Liver (tissue), 8 donors: ENCODE measurements at regions not wholly inside any gene's neighbourhood (a gene's known extent, or its start where the extent isn't known, plus 50 kb on each side); places are given as distances from the start of the nearest gene placed in this dataset.

Experiments
- DNase-seq: peaks from one replicate; pipeline ENCODE4 v3.0.0-alpha.2; 2017; ENCODE audit warnings: low spot score
- H3K27ac ChIP-seq, 2 donors: one replicate each; pipeline ENCODE4 v1.7.0; 2013; ENCODE audit warnings: inconsistent platforms in 2 of 2, low read length in 2 of 2, control low read depth in 1 of 2, low read depth in 1 of 2, mild to moderate bottlenecking in 1 of 2
- H3K27me3 ChIP-seq, 4 donors: one replicate each; pipeline versions ENCODE4 v1.6.1 to v1.7.0; 2013; ENCODE audit warnings: low read length in 3 of 4, inconsistent platforms in 1 of 4, mild to moderate bottlenecking in 1 of 4, moderate library complexity in 1 of 4; ENCODE audit not compliant: control insufficient read depth in 4 of 4, insufficient read depth in 4 of 4
- H3K36me3 ChIP-seq, 4 donors: one replicate each; pipeline versions ENCODE4 v1.6.1 to v1.7.0; 2013; ENCODE audit warnings: low read length in 3 of 4, mild to moderate bottlenecking in 3 of 4, low read depth in 1 of 4, moderate library complexity in 1 of 4; ENCODE audit not compliant: control insufficient read depth in 4 of 4, insufficient read depth in 3 of 4
- H3K4me1 ChIP-seq, 4 donors: one replicate each; pipeline versions ENCODE4 v1.6.1 to v1.7.0; 2013; ENCODE audit warnings: low read length in 3 of 4, mild to moderate bottlenecking in 3 of 4, moderate library complexity in 1 of 4; ENCODE audit not compliant: control insufficient read depth in 4 of 4, insufficient read depth in 4 of 4
- H3K4me3 ChIP-seq, 3 donors: one replicate each; pipeline versions ENCODE4 v1.6.1 to v1.7.0; 2013; ENCODE audit warnings: low read length in 3 of 3, control low read depth in 1 of 3, low read depth in 1 of 3, mild to moderate bottlenecking in 1 of 3
- H3K9ac ChIP-seq, 2 donors: one replicate each; pipeline ENCODE4 v1.7.0; 2013; ENCODE audit warnings: low read length in 2 of 2, mild to moderate bottlenecking in 2 of 2, moderate library complexity in 2 of 2, control low read depth in 1 of 2, low read depth in 1 of 2
- H3K9me3 ChIP-seq, 4 donors: one replicate each; pipeline versions ENCODE4 v1.6.1 to v1.7.0; 2013; ENCODE audit warnings: low read length in 3 of 4; ENCODE audit not compliant: control insufficient read depth in 4 of 4
- EGR1 ChIP-seq, 2 donors: IDR thresholded peaks; 2 replicates each; pipeline ENCODE4 v1.6.1; 2016 to 2018; ENCODE audit warnings: antibody characterized with exemption in 2 of 2, low read depth in 2 of 2
- FOXA1 ChIP-seq: IDR thresholded peaks from 2 replicates; pipeline ENCODE4 v1.6.1; 2016; ENCODE audit warnings: antibody characterized with exemption
- GABPA ChIP-seq, 2 donors: IDR thresholded peaks in 1 of 2; conservative IDR thresholded peaks in 1 of 2; 2 replicates each; pipeline ENCODE4 v1.6.1; 2016; ENCODE audit warnings: antibody characterized with exemption in 2 of 2, mild to moderate bottlenecking in 1 of 2, moderate library complexity in 1 of 2
- HNF4A ChIP-seq, 2 donors: conservative IDR thresholded peaks; 2 replicates each; pipeline ENCODE4 v1.6.1; 2016; ENCODE audit warnings: antibody characterized with exemption in 2 of 2, mild to moderate bottlenecking in 2 of 2
- HNF4G ChIP-seq: IDR thresholded peaks from 2 replicates; pipeline ENCODE4 v1.6.1; 2016; ENCODE audit warnings: antibody characterized with exemption
- JUND ChIP-seq, 2 donors: IDR thresholded peaks; 2 replicates each; pipeline ENCODE4 v1.6.1; 2016; ENCODE audit warnings: antibody characterized with exemption in 2 of 2
- NR2F2 ChIP-seq: IDR thresholded peaks from 2 replicates; pipeline ENCODE4 v1.6.1; 2016; ENCODE audit warnings: antibody characterized with exemption
- RAD21 ChIP-seq, 2 donors: IDR thresholded peaks; 2 replicates each; pipeline ENCODE4 v1.6.1; 2016; ENCODE audit warnings: antibody characterized with exemption in 2 of 2, mild to moderate bottlenecking in 2 of 2
- RXRA ChIP-seq, 2 donors: IDR thresholded peaks; 2 replicates each; pipeline ENCODE4 v1.6.1; 2017 to 2018; ENCODE audit warnings: antibody characterized with exemption in 2 of 2, mild to moderate bottlenecking in 1 of 2
- TAF1 ChIP-seq: conservative IDR thresholded peaks from 2 replicates; pipeline ENCODE4 v1.6.1; 2016; ENCODE audit warnings: antibody characterized with exemption, mild to moderate bottlenecking
- YY1 ChIP-seq: IDR thresholded peaks from 2 replicates; pipeline ENCODE4 v1.6.1; 2016; ENCODE audit warnings: antibody characterized with exemption, mild to moderate bottlenecking
- whole genome bisulfite sequencing: extraction: QIAGEN DNeasy Blood & Tissue Kit; methylation state at CpG from one replicate; pipeline ENCODE4 v1.1.7; 2013; 5-methylcytosine and 5-hydroxymethylcytosine counted together
- TF ChIP-seq, protein P1 (sequence below): IDR thresholded peaks from 2 replicates; pipeline ENCODE4 v1.6.1; 2016; ENCODE audit warnings: antibody characterized with exemption
- TF ChIP-seq, protein P2 (sequence below): IDR thresholded peaks from 2 replicates; pipeline ENCODE4 v1.6.1; 2016; ENCODE audit warnings: antibody characterized with exemption
- TF ChIP-seq, protein P3 (sequence below): IDR thresholded peaks from 2 replicates; pipeline ENCODE4 v1.6.1; 2016; ENCODE audit warnings: antibody characterized with exemption
- TF ChIP-seq, protein P4 (sequence below): fragments of 150-350 bp; IDR thresholded peaks from 2 replicates; pipeline ENCODE4 v1.5.1; 2017; ENCODE audit warnings: improper control_type of control experiment, low read depth, low read length; ENCODE audit not compliant: missing input control
- TF ChIP-seq, protein P5 (sequence below): IDR thresholded peaks from 2 replicates; pipeline ENCODE4 v1.6.1; 2016; ENCODE audit warnings: antibody characterized with exemption, mild to moderate bottlenecking
- donor health status: healthy.
- donor health status: healthy.
- donor health status: healthy.
- donor health status: healthy.
- donor health status: healthy.

- Histone ChIP-seq H3K4me1 (no peaks in the 10 kb centered on the region), H3K27ac (no peak overlapping the region), H3K36me3 (no peaks in the 10 kb centered on the region), H3K27me3 (no peaks in the 10 kb centered on the region), H3K9ac (no peak overlapping the region), H3K9me3 (no peaks in the 10 kb centered on the region), H3K4me3 (no peak overlapping the region)
- no peak for TF ChIP-seq NR2F2
- TF ChIP-seq, protein P1, sequence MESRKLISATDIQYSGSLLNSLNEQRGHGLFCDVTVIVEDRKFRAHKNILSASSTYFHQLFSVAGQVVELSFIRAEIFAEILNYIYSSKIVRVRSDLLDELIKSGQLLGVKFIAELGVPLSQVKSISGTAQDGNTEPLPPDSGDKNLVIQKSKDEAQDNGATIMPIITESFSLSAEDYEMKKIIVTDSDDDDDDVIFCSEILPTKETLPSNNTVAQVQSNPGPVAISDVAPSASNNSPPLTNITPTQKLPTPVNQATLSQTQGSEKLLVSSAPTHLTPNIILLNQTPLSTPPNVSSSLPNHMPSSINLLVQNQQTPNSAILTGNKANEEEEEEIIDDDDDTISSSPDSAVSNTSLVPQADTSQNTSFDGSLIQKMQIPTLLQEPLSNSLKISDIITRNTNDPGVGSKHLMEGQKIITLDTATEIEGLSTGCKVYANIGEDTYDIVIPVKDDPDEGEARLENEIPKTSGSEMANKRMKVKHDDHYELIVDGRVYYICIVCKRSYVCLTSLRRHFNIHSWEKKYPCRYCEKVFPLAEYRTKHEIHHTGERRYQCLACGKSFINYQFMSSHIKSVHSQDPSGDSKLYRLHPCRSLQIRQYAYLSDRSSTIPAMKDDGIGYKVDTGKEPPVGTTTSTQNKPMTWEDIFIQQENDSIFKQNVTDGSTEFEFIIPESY, result no peak
- TF ChIP-seq, protein P2, sequence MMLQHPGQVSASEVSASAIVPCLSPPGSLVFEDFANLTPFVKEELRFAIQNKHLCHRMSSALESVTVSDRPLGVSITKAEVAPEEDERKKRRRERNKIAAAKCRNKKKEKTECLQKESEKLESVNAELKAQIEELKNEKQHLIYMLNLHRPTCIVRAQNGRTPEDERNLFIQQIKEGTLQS, result no peak
- TF ChIP-seq RXRA (IDR thresholded peaks at IDR 0.05), result no peak
- TF ChIP-seq HNF4A (conservative IDR thresholded peaks at IDR 0.05), result no peak
- 52% methylated on average over 5 of the region's 5 CpGs for WGBS
- no peak for DNase-seq
Observed at GRCh38 chr2:49582946-49583345, 428.6 kb upstream of the FSHR start.

DNA sequence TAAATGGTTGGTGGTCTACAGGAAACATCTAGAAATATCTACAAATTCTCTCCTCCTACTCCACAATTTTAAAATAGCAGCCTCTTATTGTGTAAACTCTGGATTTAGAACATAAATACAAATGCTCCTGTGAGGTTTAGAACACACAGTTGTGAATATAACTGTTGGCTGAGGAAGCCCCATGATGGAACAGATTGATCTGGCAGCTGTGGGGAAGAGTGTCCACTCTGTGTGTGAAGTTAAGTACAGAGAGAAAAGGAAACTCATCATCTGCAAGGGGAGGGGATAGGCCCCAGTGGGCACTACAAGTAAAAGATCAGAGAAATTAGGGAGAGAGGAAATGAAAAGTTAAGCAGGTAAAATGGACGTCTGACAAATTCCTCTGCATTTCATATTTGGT is 422.7 kb upstream of the FSHR start:
- H3K9me3 ChIP-seq, result no peaks in the 10 kb centered on the region
- H3K27me3 ChIP-seq, result no peaks in the 10 kb centered on the region
- no peak overlapping the region for H3K9ac ChIP-seq
- H3K4me3 ChIP-seq, result no peak overlapping the region
- no peaks in the 10 kb centered on the region for H3K36me3 ChIP-seq
- 48% methylated on average over 1 of the region's 1 CpG for WGBS
- DNase-seq, result no peak
- H3K27ac ChIP-seq, result no peak overlapping the region
- TF ChIP-seq, protein P3, sequence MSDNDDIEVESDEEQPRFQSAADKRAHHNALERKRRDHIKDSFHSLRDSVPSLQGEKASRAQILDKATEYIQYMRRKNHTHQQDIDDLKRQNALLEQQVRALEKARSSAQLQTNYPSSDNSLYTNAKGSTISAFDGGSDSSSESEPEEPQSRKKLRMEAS, result no peak
- TF ChIP-seq JUND (IDR thresholded peaks at IDR 0.05) (no peak), GABPA (IDR thresholded peaks at IDR 0.05 in 1 of 2, conservative IDR thresholded peaks at IDR 0.05 in 1 of 2) (no peak), HNF4A (conservative IDR thresholded peaks at IDR 0.05) (no peak), YY1 (no peak), EGR1 (IDR thresholded peaks at IDR 0.05; ENCODE audit: low read depth in 2 of 2) (no peak), NR2F2 (no peak), RXRA (IDR thresholded peaks at IDR 0.05) (no peak), HNF4G (no peak), TAF1 (no peak), FOXA1 (no peak), RAD21 (IDR thresholded peaks at IDR 0.05) (no peak)
- TF ChIP-seq, protein P2, result no peak
- TF ChIP-seq, protein P4, sequence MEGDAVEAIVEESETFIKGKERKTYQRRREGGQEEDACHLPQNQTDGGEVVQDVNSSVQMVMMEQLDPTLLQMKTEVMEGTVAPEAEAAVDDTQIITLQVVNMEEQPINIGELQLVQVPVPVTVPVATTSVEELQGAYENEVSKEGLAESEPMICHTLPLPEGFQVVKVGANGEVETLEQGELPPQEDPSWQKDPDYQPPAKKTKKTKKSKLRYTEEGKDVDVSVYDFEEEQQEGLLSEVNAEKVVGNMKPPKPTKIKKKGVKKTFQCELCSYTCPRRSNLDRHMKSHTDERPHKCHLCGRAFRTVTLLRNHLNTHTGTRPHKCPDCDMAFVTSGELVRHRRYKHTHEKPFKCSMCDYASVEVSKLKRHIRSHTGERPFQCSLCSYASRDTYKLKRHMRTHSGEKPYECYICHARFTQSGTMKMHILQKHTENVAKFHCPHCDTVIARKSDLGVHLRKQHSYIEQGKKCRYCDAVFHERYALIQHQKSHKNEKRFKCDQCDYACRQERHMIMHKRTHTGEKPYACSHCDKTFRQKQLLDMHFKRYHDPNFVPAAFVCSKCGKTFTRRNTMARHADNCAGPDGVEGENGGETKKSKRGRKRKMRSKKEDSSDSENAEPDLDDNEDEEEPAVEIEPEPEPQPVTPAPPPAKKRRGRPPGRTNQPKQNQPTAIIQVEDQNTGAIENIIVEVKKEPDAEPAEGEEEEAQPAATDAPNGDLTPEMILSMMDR, result no peak
- TF ChIP-seq, protein P5, sequence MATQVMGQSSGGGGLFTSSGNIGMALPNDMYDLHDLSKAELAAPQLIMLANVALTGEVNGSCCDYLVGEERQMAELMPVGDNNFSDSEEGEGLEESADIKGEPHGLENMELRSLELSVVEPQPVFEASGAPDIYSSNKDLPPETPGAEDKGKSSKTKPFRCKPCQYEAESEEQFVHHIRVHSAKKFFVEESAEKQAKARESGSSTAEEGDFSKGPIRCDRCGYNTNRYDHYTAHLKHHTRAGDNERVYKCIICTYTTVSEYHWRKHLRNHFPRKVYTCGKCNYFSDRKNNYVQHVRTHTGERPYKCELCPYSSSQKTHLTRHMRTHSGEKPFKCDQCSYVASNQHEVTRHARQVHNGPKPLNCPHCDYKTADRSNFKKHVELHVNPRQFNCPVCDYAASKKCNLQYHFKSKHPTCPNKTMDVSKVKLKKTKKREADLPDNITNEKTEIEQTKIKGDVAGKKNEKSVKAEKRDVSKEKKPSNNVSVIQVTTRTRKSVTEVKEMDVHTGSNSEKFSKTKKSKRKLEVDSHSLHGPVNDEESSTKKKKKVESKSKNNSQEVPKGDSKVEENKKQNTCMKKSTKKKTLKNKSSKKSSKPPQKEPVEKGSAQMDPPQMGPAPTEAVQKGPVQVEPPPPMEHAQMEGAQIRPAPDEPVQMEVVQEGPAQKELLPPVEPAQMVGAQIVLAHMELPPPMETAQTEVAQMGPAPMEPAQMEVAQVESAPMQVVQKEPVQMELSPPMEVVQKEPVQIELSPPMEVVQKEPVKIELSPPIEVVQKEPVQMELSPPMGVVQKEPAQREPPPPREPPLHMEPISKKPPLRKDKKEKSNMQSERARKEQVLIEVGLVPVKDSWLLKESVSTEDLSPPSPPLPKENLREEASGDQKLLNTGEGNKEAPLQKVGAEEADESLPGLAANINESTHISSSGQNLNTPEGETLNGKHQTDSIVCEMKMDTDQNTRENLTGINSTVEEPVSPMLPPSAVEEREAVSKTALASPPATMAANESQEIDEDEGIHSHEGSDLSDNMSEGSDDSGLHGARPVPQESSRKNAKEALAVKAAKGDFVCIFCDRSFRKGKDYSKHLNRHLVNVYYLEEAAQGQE, result no peak
- no peaks in the 10 kb centered on the region for H3K4me1 ChIP-seq
